ENCODE measurements at regions not wholly inside any gene's neighbourhood (a gene's known extent, or its start where the extent isn't known, plus 50 kb on each side); places are given as distances from the start of the nearest gene placed in this dataset.

DNA sequence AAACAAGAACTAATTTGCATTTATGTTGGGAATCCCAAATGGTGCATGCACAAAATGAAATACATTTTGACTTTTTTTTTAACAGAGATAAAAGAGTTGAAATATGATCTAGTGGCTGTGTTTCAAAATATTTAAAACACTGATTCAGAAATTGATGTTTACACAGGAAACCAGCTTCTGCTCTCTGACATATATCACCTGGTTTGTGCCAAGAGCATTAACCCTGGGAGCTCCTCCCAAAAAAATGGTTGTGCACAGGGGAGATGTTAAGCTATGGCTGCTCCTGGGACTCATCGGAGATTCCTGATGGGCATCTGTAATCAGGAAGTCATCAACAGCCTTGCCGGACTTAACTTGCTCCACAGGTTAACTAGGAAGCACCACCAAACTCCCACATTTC lies 65.2 kb upstream of the MAL start:
- H3K27ac Mint-ChIP-seq (ENCODE audit: unreplicated experiment), result no peak overlapping the region
- no peak for DNase-seq (ENCODE audit: extremely low spot score, unreplicated experiment)
- no peaks in the 10 kb centered on the region for H3K36me3 Mint-ChIP-seq (ENCODE audit: unreplicated experiment)
- no peak overlapping the region for H3K4me3 Mint-ChIP-seq (ENCODE audit: unreplicated experiment)
- H3K4me1 Mint-ChIP-seq (ENCODE audit: unreplicated experiment), result no peaks in the 10 kb centered on the region
- H3K9me3 Mint-ChIP-seq (ENCODE audit: unreplicated experiment), result no peaks in the 10 kb centered on the region
- H3K27me3 Mint-ChIP-seq (ENCODE audit: unreplicated experiment), result peaks cover 20% of the 10 kb centered on the region
- TF ChIP-seq, protein P1, sequence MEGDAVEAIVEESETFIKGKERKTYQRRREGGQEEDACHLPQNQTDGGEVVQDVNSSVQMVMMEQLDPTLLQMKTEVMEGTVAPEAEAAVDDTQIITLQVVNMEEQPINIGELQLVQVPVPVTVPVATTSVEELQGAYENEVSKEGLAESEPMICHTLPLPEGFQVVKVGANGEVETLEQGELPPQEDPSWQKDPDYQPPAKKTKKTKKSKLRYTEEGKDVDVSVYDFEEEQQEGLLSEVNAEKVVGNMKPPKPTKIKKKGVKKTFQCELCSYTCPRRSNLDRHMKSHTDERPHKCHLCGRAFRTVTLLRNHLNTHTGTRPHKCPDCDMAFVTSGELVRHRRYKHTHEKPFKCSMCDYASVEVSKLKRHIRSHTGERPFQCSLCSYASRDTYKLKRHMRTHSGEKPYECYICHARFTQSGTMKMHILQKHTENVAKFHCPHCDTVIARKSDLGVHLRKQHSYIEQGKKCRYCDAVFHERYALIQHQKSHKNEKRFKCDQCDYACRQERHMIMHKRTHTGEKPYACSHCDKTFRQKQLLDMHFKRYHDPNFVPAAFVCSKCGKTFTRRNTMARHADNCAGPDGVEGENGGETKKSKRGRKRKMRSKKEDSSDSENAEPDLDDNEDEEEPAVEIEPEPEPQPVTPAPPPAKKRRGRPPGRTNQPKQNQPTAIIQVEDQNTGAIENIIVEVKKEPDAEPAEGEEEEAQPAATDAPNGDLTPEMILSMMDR (IDR thresholded peaks at IDR 0.05), result no peak

DNA sequence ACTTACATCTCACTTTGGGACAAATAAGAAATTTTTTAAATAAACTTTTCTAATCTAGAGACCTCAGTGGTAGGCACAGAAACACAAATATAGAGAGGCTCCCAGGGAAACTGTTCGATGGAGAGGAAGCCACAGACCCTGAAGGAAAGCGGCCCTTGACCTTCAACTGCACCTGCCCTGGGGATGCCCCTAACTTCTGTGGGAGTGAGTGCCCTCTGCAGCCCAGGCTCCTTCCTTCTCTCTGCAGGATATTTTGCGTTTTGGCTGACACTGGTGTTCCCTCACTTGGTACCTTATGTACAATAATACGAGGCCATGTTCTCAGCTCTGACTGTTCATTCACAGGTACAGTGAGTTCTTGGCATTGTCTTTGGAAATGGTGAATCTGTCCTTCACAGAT lies 64.8 kb upstream of the MAL start:
- Mint-ChIP-seq H3K27ac (ENCODE audit: unreplicated experiment) (no peak overlapping the region), H3K4me1 (ENCODE audit: unreplicated experiment) (no peaks in the 10 kb centered on the region), H3K27me3 (ENCODE audit: unreplicated experiment) (peaks cover 20% of the 10 kb centered on the region), H3K4me3 (ENCODE audit: unreplicated experiment) (no peak overlapping the region), H3K9me3 (ENCODE audit: unreplicated experiment) (no peaks in the 10 kb centered on the region), H3K36me3 (ENCODE audit: unreplicated experiment) (no peaks in the 10 kb centered on the region)
- TF ChIP-seq, protein P1 (IDR thresholded peaks at IDR 0.05), result no peak
- DNase-seq (ENCODE audit: extremely low spot score, unreplicated experiment), result no peak

DNA sequence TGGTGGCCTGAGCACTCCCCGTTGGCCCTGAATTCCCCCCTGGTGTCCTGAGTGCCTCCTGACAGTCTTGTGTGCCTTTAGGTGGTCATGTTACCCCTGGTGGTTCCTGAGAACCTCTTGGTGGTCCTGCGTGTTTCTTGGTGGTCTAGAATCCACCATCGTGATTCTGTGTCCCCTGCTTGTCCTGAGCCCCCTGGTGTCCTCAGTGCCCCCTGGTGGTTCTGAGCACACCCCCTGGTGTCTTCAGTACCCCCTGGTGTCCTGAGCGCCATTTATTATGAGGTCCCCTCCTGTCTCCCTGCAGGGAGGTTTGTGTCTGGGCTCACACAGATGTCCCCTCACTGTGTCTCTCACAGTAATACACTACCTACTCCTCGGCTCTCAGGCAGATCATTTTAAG lies 61.3 kb upstream of the MAL start:
- TF ChIP-seq, protein P1 (IDR thresholded peaks at IDR 0.05), result no peak

DNA sequence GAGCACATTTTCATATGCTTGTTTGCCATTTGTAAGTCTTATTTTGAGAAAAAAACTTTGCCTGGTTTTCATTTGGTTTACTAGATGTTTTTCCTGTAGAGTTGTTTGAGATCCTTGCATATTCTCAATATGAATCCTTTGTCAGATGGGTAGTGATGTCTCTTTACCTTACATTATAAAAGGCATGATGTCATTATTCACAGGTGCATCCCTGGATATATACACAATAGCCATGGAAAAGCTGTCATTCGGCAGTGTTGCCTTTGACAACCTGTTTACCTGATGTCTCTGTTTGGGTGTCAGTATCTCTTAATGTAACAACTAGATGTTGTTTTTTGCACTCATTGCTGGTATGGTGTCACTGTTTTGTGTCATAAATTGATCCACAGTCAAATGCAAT lies 58.8 kb upstream of the MAL start:
- no peak for DNase-seq (ENCODE audit: extremely low spot score, unreplicated experiment)
- TF ChIP-seq, protein P1 (IDR thresholded peaks at IDR 0.05), result no peak
- Mint-ChIP-seq H3K27me3 (ENCODE audit: unreplicated experiment) (peaks cover 6% of the 10 kb centered on the region), H3K4me3 (ENCODE audit: unreplicated experiment) (no peak overlapping the region), H3K4me1 (ENCODE audit: unreplicated experiment) (no peaks in the 10 kb centered on the region), H3K36me3 (ENCODE audit: unreplicated experiment) (no peaks in the 10 kb centered on the region), H3K27ac (ENCODE audit: unreplicated experiment) (no peak overlapping the region), H3K9me3 (ENCODE audit: unreplicated experiment) (no peaks in the 10 kb centered on the region)

More for the DNA sequence above, 61.3 kb upstream of the MAL start:
- Mint-ChIP-seq H3K27me3 (ENCODE audit: unreplicated experiment) (peaks cover 6% of the 10 kb centered on the region), H3K36me3 (ENCODE audit: unreplicated experiment) (no peaks in the 10 kb centered on the region), H3K9me3 (ENCODE audit: unreplicated experiment) (no peaks in the 10 kb centered on the region), H3K27ac (ENCODE audit: unreplicated experiment) (no peak overlapping the region), H3K4me3 (ENCODE audit: unreplicated experiment) (no peak overlapping the region), H3K4me1 (ENCODE audit: unreplicated experiment) (no peaks in the 10 kb centered on the region)
- DNase-seq (ENCODE audit: extremely low spot score, unreplicated experiment), result no peak

- Mint-ChIP-seq H3K36me3 (ENCODE audit: unreplicated experiment) (no peaks in the 10 kb centered on the region), H3K27me3 (ENCODE audit: unreplicated experiment) (peaks cover 2% of the 10 kb centered on the region), H3K9me3 (ENCODE audit: unreplicated experiment) (no peaks in the 10 kb centered on the region), H3K4me3 (ENCODE audit: unreplicated experiment) (no peak overlapping the region), H3K27ac (ENCODE audit: unreplicated experiment) (no peak overlapping the region), H3K4me1 (ENCODE audit: unreplicated experiment) (no peaks in the 10 kb centered on the region)
- TF ChIP-seq, protein P1 (IDR thresholded peaks at IDR 0.05), result no peak
- DNase-seq (ENCODE audit: extremely low spot score, unreplicated experiment), result no peak
These were observed 55.2 kb upstream of the MAL start for GRCh38 chr2:94970353-94970752.

Data from osteocyte (in vitro differentiated cells).